Neural progenitor cell (in vitro differentiated cells): ENCODE measurements at regions not wholly inside any gene's neighbourhood (a gene's known extent, or its start where the extent isn't known, plus 50 kb on each side); places are given as distances from the start of the nearest gene placed in this dataset.

ENCODE experiments used
- DNase-seq: peaks from one replicate; pipeline ENCODE4 v3.0.0-alpha.2; 2016; ENCODE audit warnings: low spot score
- H2AFZ ChIP-seq: fragments of 200-600 bp; sonication (generic); replicated peaks from 2 replicates; pipeline ENCODE4 v1.6.1; 2016; ENCODE audit warnings: antibody characterized with exemption
- H3F3A ChIP-seq: fragments of 200-600 bp; sonication (generic); 2 replicates; pipeline ENCODE4 v1.6.1; 2016; ENCODE audit warnings: antibody characterized with exemption, low read depth
- H3K27ac ChIP-seq: fragments of 200-600 bp; sonication (generic); 2 replicates; pipeline ENCODE4 v1.5.1; 2016; ENCODE audit warnings: mild to moderate bottlenecking
- H3K27me3 ChIP-seq: fragments of 200-600 bp; sonication (generic); 2 replicates; pipeline ENCODE4 v1.6.1; 2016; ENCODE audit warnings: mild to moderate bottlenecking, moderate library complexity
- H3K36me3 ChIP-seq: fragments of 200-600 bp; sonication (generic); 2 replicates; pipeline ENCODE4 v1.5.1; 2016
- H3K4me1 ChIP-seq: fragments of 200-600 bp; sonication (generic); 2 replicates; pipeline ENCODE4 v1.6.1; 2016; ENCODE audit warnings: mixed run types
- H3K4me2 ChIP-seq: fragments of 200-600 bp; sonication (generic); 2 replicates; pipeline ENCODE4 v1.6.1; 2016
- H3K4me3 ChIP-seq: fragments of 200-600 bp; sonication (generic); 2 replicates; pipeline ENCODE4 v1.5.1; 2016
- H3K79me2 ChIP-seq: fragments of 200-600 bp; sonication (generic); 2 replicates; pipeline ENCODE4 v1.6.1; 2016; ENCODE audit warnings: low read depth
- H3K9ac ChIP-seq: fragments of 200-600 bp; sonication (generic); 2 replicates; pipeline ENCODE4 v1.6.1; 2016
- H3K9me3 ChIP-seq: fragments of 200-600 bp; sonication (generic); 2 replicates; pipeline ENCODE4 v1.5.1; 2016; ENCODE audit warnings: low read depth
- H4K20me1 ChIP-seq: fragments of 200-600 bp; sonication (generic); 2 replicates; pipeline ENCODE4 v1.6.1; 2016; ENCODE audit warnings: low read depth
- H3K27ac Mint-ChIP-seq: 3 replicates; pipeline ENCODE4 v1.8.0; 2021; ENCODE audit warnings: mixed read lengths
- H3K27me3 Mint-ChIP-seq: 2 replicates; pipeline ENCODE4 v1.8.0; 2022; ENCODE audit warnings: low read depth, mild to moderate bottlenecking, inconsistent platforms, moderate library complexity, mixed read lengths; ENCODE audit not compliant: insufficient read depth
- H3K36me3 Mint-ChIP-seq: 3 replicates; pipeline ENCODE4 v1.8.0; 2021; ENCODE audit warnings: mixed read lengths
- H3K4me1 Mint-ChIP-seq: 3 replicates; pipeline ENCODE4 v1.8.0; 2021; ENCODE audit warnings: mixed read lengths
- H3K4me3 Mint-ChIP-seq: 3 replicates; pipeline ENCODE4 v1.8.0; 2021; ENCODE audit warnings: mild to moderate bottlenecking, moderate library complexity, mixed read lengths
- H3K9me3 Mint-ChIP-seq: 3 replicates; pipeline ENCODE4 v1.8.0; 2020; ENCODE audit warnings: mixed read lengths
- EZH2 ChIP-seq: fragments of 200-600 bp; sonication (generic); IDR thresholded peaks from 2 replicates; pipeline ENCODE4 v1.6.1; 2017; ENCODE audit warnings: antibody characterized with exemption, mild to moderate bottlenecking, moderate library complexity
- EZH2phosphoT487 ChIP-seq: fragments of 200-600 bp; sonication (generic); IDR thresholded peaks from 2 replicates; pipeline ENCODE4 v1.6.1; 2017; ENCODE audit warnings: antibody characterized with exemption
- TF ChIP-seq, protein P1 (sequence below): fragments of 200-600 bp; sonication (generic); IDR thresholded peaks from 2 replicates; pipeline ENCODE4 v1.5.1; 2017; ENCODE audit warnings: antibody characterized with exemption, mild to moderate bottlenecking

DNA sequence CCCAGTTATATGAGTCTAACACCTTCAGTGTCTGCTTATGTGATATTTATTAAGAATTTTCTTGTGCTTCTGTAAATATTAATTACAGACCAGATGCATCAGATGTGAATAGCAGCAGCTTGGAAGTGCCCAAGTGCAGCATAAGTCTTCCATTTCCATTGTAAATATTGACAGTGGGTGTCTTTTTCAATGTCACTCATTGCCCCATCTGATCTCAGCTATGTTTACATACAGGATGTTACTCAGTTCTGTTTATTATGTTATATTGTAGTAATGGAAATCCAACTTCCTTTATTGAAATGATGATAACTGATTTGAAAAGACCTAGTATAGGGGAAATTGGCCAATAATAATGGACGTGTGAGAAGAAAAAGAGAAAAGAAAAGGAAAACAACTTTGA is 296.7 kb downstream of the SAMD5 start:
- no peak for TF ChIP-seq EZH2
- Histone ChIP-seq H3K36me3 (no peaks in the 10 kb centered on the region), H3K27ac (no peak overlapping the region), H3K4me2 (no peak overlapping the region), H3K27me3 (no peaks in the 10 kb centered on the region), H3K9ac (no peak overlapping the region), H3K4me1 (no peaks in the 10 kb centered on the region), H3F3A (no peaks in the 10 kb centered on the region), H2AFZ (no peak overlapping the region), H3K4me3 (no peak overlapping the region), H4K20me1 (no peaks in the 10 kb centered on the region), H3K79me2 (no peaks in the 10 kb centered on the region), H3K9me3 (no peaks in the 10 kb centered on the region)
- Mint-ChIP-seq H3K27ac (no peak overlapping the region), H3K36me3 (peaks cover 5% of the 10 kb centered on the region), H3K27me3 (no peaks in the 10 kb centered on the region), H3K4me1 (peaks cover 13% of the 10 kb centered on the region), H3K4me3 (no peak overlapping the region), H3K9me3 (peaks cover 18% of the 10 kb centered on the region)
- DNase-seq = no peak

DNA sequence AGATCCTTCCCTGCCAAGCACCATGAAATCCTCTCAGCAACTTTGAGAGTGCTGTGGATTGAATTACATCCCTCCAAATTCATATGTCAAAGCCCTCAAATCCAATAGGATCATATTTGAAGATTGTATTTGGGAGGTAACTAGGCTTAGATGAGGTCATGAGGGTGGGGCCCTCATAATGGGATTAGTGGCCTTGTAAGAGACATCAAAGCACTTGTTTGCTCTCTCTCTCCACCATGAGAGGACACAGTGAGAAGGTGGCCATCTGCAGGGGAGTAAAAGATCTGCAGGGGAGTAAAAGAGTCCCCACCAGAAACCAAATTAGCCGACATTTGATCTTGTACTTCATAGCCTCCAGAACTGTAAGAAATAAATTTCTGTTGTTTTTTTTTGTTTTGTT is 298.2 kb downstream of the SAMD5 start:
- peaks cover 17% of the 10 kb centered on the region for H3K4me1 Mint-ChIP-seq
- Histone ChIP-seq H4K20me1 (no peaks in the 10 kb centered on the region), H2AFZ (no peak overlapping the region), H3K36me3 (no peaks in the 10 kb centered on the region), H3K4me2 (no peak overlapping the region), H3K4me1 (no peaks in the 10 kb centered on the region), H3K4me3 (no peak overlapping the region), H3F3A (no peaks in the 10 kb centered on the region), H3K27ac (no peak overlapping the region), H3K27me3 (no peaks in the 10 kb centered on the region), H3K79me2 (no peaks in the 10 kb centered on the region), H3K9ac (no peak overlapping the region), H3K9me3 (no peaks in the 10 kb centered on the region)
- TF ChIP-seq EZH2 = no peak
- TF ChIP-seq EZH2phosphoT487 = no peak
- TF ChIP-seq, protein P1, sequence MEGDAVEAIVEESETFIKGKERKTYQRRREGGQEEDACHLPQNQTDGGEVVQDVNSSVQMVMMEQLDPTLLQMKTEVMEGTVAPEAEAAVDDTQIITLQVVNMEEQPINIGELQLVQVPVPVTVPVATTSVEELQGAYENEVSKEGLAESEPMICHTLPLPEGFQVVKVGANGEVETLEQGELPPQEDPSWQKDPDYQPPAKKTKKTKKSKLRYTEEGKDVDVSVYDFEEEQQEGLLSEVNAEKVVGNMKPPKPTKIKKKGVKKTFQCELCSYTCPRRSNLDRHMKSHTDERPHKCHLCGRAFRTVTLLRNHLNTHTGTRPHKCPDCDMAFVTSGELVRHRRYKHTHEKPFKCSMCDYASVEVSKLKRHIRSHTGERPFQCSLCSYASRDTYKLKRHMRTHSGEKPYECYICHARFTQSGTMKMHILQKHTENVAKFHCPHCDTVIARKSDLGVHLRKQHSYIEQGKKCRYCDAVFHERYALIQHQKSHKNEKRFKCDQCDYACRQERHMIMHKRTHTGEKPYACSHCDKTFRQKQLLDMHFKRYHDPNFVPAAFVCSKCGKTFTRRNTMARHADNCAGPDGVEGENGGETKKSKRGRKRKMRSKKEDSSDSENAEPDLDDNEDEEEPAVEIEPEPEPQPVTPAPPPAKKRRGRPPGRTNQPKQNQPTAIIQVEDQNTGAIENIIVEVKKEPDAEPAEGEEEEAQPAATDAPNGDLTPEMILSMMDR = peak; percentile 5
- DNase-seq = no peak
- H3K4me3 Mint-ChIP-seq = no peak overlapping the region
- H3K9me3 Mint-ChIP-seq = peaks cover 18% of the 10 kb centered on the region
- H3K36me3 Mint-ChIP-seq = peaks cover 5% of the 10 kb centered on the region
- H3K27me3 Mint-ChIP-seq = no peaks in the 10 kb centered on the region
- H3K27ac Mint-ChIP-seq = no peak overlapping the region

DNA sequence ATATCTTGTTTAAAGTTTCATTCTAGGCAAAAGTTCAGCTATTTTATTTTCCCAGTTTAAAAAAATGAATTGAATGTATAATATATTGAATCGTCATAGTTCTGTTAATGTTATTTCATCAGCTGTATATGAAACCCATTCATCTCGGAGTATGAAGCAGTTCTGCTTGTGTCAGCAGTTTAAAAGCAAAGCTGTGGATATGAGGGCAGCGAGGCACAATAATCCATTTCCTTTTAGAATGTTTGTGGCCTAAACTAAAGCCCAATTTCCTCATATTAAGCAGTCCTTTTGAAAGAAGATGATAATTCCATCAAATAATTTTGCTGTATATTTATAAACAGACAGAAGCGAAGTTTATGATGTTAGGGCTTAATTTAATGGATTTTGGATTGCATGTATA is 300.1 kb downstream of the SAMD5 start:
- Histone ChIP-seq H3K79me2 (no peaks in the 10 kb centered on the region), H3K27me3 (no peaks in the 10 kb centered on the region), H3F3A (no peaks in the 10 kb centered on the region), H3K4me3 (no peak overlapping the region), H3K27ac (no peak overlapping the region), H2AFZ (no peak overlapping the region), H3K9me3 (no peaks in the 10 kb centered on the region), H3K4me1 (no peaks in the 10 kb centered on the region), H3K4me2 (no peak overlapping the region), H3K9ac (no peak overlapping the region), H4K20me1 (no peaks in the 10 kb centered on the region), H3K36me3 (no peaks in the 10 kb centered on the region)
- Mint-ChIP-seq H3K9me3 (peaks cover 18% of the 10 kb centered on the region), H3K4me1 (peaks cover 18% of the 10 kb centered on the region), H3K27ac (no peak overlapping the region), H3K27me3 (no peaks in the 10 kb centered on the region), H3K4me3 (no peak overlapping the region), H3K36me3 (peaks cover 5% of the 10 kb centered on the region)
- TF ChIP-seq EZH2 (no peak), EZH2phosphoT487 (no peak)
- TF ChIP-seq, protein P1 = no peak
- no peak for DNase-seq

DNA sequence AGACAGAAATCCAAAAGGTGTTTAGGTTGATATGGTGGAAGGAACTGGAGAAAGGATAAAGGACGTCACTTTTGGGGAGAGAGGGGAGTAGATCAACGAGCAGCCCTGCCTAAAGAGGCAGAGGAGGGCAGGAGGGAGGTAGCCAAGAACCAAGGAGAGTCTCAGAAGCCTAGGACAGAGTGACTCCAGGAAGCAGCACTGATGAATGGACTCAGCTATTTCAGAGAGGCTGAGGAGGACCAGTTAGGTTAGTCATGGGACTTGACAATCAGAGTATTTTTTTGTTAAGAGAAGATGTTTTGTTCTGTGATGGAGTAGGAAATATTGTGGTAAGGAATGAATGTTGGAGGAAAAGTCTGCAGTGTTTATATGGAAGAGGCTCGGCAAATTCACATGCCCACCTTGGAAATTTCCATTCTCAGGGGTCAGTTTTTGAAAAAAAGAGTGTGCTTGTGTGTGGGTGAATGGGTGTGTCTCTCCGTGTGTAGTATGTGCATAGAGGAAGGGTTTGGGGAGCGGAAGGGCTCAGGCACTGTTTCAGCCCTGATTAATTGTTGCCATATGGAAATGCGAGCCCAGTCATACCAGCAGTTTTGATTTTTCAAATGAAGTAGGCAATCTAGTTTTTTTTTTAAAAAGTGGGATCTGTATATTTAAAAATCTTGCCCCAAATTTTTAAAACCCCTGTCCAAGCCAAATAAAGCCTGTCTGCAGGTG is 303.6 kb downstream of the SAMD5 start:
- Histone ChIP-seq H3F3A (no peaks in the 10 kb centered on the region), H3K27ac (no peak overlapping the region), H3K79me2 (no peaks in the 10 kb centered on the region), H3K36me3 (no peaks in the 10 kb centered on the region), H3K9ac (no peak overlapping the region), H3K4me2 (no peak overlapping the region), H4K20me1 (no peaks in the 10 kb centered on the region), H3K4me1 (no peaks in the 10 kb centered on the region), H3K4me3 (no peak overlapping the region), H3K27me3 (no peaks in the 10 kb centered on the region), H2AFZ (no peak overlapping the region), H3K9me3 (no peaks in the 10 kb centered on the region)
- Mint-ChIP-seq H3K4me3 (no peak overlapping the region), H3K4me1 (peaks cover 22% of the 10 kb centered on the region), H3K27ac (no peak overlapping the region), H3K27me3 (no peaks in the 10 kb centered on the region), H3K9me3 (no peaks in the 10 kb centered on the region), H3K36me3 (no peaks in the 10 kb centered on the region)
- no peak for DNase-seq
- TF ChIP-seq, protein P1 = no peak
- no peak for TF ChIP-seq EZH2phosphoT487
- TF ChIP-seq EZH2 = no peak
